IMR-90 (cell line): ENCODE measurements at regions not wholly inside any gene's neighbourhood (a gene's known extent, or its start where the extent isn't known, plus 50 kb on each side); places are given as distances from the start of the nearest gene placed in this dataset.

Experiments
- ATAC-seq: fragments of 200-7000 bp; cut with Tn5 transposase; 2 replicates; pipeline ENCODE4 v1.9.1; 2020; ENCODE audit warnings: low read depth, mild to moderate bottlenecking, moderate library complexity
- BruUV-seq: library from RNA; stranded (reverse); fragments of 400-500 nt; replicated peaks from 2 replicates; lab custom pipeline; 2021; lab: Mats Ljungman, UMichigan
- CTCF ChIA-PET: fragments of 300-600 bp; formaldehyde crosslinking; extraction: SDS; loops from one replicate; lab custom pipeline; 2021; ENCODE audit warnings: antibody characterized with exemption; lab: Yijun Ruan, JAX
- POLR2A ChIA-PET: fragments of 300-600 bp; sonication (Branson Sonifier 250); formaldehyde crosslinking; loops from one replicate; lab custom pipeline; 2022; ENCODE audit warnings: antibody characterized with exemption; ENCODE audit not compliant: unreplicated experiment; lab: Charles Lee
- DNase-seq: peaks from one replicate; pipeline ENCODE4 v3.0.0; 2013
- H2AFZ ChIP-seq: replicated peaks from 2 replicates; pipeline ENCODE3; 2013; ENCODE audit warnings: low read length, mild to moderate bottlenecking; ENCODE audit not compliant: poor library complexity
- H2AK5ac ChIP-seq: 2 replicates; pipeline ENCODE4 v1.6.1; 2013; ENCODE audit warnings: low read depth, low read length, inconsistent platforms
- H2AK9ac ChIP-seq: replicated peaks from 2 replicates; pipeline ENCODE3; 2013; ENCODE audit warnings: mild to moderate bottlenecking, low read depth, low read length, moderate library complexity; ENCODE audit not compliant: poor library complexity
- H2BK120ac ChIP-seq: 2 replicates; pipeline ENCODE4 v1.6.1; 2013; ENCODE audit warnings: low read depth, low read length, inconsistent platforms
- H2BK15ac ChIP-seq: 3 replicates; pipeline ENCODE4 v1.6.1; 2013; ENCODE audit warnings: low read depth, low read length, inconsistent platforms
- H2BK20ac ChIP-seq: 2 replicates; pipeline ENCODE4 v1.6.1; 2013; ENCODE audit warnings: low read depth, mild to moderate bottlenecking, inconsistent platforms, low read length, moderate library complexity
- H2BK5ac ChIP-seq: 2 replicates; pipeline ENCODE4 v1.6.1; 2013; ENCODE audit warnings: mild to moderate bottlenecking, low read depth, low read length, inconsistent platforms; ENCODE audit not compliant: poor library complexity, severe bottlenecking
- H3K14ac ChIP-seq: replicated peaks from 2 replicates; pipeline ENCODE4 v1.6.1; 2013; ENCODE audit warnings: low read depth, low read length, inconsistent platforms
- H3K18ac ChIP-seq: 2 replicates; pipeline ENCODE4 v1.6.1; 2013; ENCODE audit warnings: low read depth, low read length, control low read depth
- H3K23ac ChIP-seq: 2 replicates; pipeline ENCODE4 v1.6.1; 2013; ENCODE audit warnings: low read depth, low read length, inconsistent platforms
- H3K27ac ChIP-seq: 2 replicates; pipeline ENCODE4 v1.5.1; 2013; ENCODE audit warnings: mild to moderate bottlenecking, control low read depth, low read length; ENCODE audit not compliant: insufficient read depth
- H3K27me3 ChIP-seq: 2 replicates; pipeline ENCODE4 v1.6.1; 2013; ENCODE audit warnings: low read length; ENCODE audit not compliant: control insufficient read depth, insufficient read depth
- H3K36me3 ChIP-seq: 2 replicates; pipeline ENCODE4 v1.6.1; 2013; ENCODE audit warnings: low read length, mixed read lengths; ENCODE audit not compliant: control insufficient read depth, insufficient read depth
- H3K4ac ChIP-seq: 2 replicates; pipeline ENCODE4 v1.6.1; 2013; ENCODE audit warnings: low read depth, low read length, inconsistent platforms
- H3K4me1 ChIP-seq: 2 replicates; pipeline ENCODE4 v1.6.1; 2013; ENCODE audit warnings: low read length, mixed read lengths; ENCODE audit not compliant: control insufficient read depth, insufficient read depth
- H3K4me2 ChIP-seq: 2 replicates; pipeline ENCODE4 v1.6.1; 2013; ENCODE audit warnings: low read depth, mild to moderate bottlenecking, control low read depth, low read length, moderate library complexity
- H3K4me3 ChIP-seq: 2 replicates; pipeline ENCODE4 v1.5.1; 2013; ENCODE audit warnings: low read depth, mild to moderate bottlenecking, control low read depth, low read length, moderate library complexity; ENCODE audit not compliant: insufficient read depth
- H3K56ac ChIP-seq: 2 replicates; pipeline ENCODE4 v1.6.1; 2013; ENCODE audit warnings: low read length, inconsistent platforms; ENCODE audit not compliant: insufficient read depth; ENCODE audit errors: extremely low read depth
- H3K79me1 ChIP-seq, 2 experiments: 2 replicates each; pipeline ENCODE4 v1.6.1; 2013; ENCODE audit warnings: low read length in 2 of 2, inconsistent platforms in 1 of 2, low read depth in 1 of 2
- H3K9ac ChIP-seq: 2 replicates; pipeline ENCODE4 v1.6.1; 2013; ENCODE audit warnings: low read depth, low read length, control low read depth
- H3K9me1 ChIP-seq: 2 replicates; pipeline ENCODE4 v1.6.1; 2013; ENCODE audit warnings: low read length, inconsistent platforms; ENCODE audit not compliant: insufficient read depth
- H3K9me3 ChIP-seq: 2 replicates; pipeline ENCODE4 v1.6.1; 2013; ENCODE audit warnings: low read length; ENCODE audit not compliant: control insufficient read depth, insufficient read depth
- H4K20me1 ChIP-seq: 2 replicates; pipeline ENCODE4 v1.6.1; 2013; ENCODE audit warnings: low read length, inconsistent platforms; ENCODE audit not compliant: insufficient read depth
- H4K5ac ChIP-seq: 2 replicates; pipeline ENCODE4 v1.6.1; 2013; ENCODE audit warnings: mild to moderate bottlenecking, low read depth, low read length, control low read depth
- H4K8ac ChIP-seq, 2 experiments: 2 replicates each; pipeline ENCODE4 v1.6.1; 2013; ENCODE audit warnings: low read depth in 2 of 2, low read length in 2 of 2, control low read depth in 1 of 2, inconsistent platforms in 1 of 2
- H4K91ac ChIP-seq: 2 replicates; pipeline ENCODE4 v1.6.1; 2013; ENCODE audit warnings: low read depth, low read length, inconsistent platforms; ENCODE audit not compliant: insufficient read depth
- BHLHE40 ChIP-seq: fragments of 150-350 bp; IDR thresholded peaks from 2 replicates; pipeline ENCODE4 v1.6.1; 2016; ENCODE audit warnings: mild to moderate bottlenecking, low read depth, low read length
- MAFK ChIP-seq: IDR thresholded peaks from 2 replicates; pipeline ENCODE4 v1.6.1; 2012; ENCODE audit warnings: low read depth, low read length, improper control_type of control experiment
- MXI1 ChIP-seq: IDR thresholded peaks from 2 replicates; pipeline ENCODE4 v1.6.1; 2012; ENCODE audit warnings: low read depth, mild to moderate bottlenecking, low read length, moderate library complexity, borderline replicate concordance
- POLR2A ChIP-seq: IDR thresholded peaks from 2 replicates; pipeline ENCODE4 v1.6.1; 2012; ENCODE audit warnings: mild to moderate bottlenecking, low read depth, low read length
- RAD21 ChIP-seq: IDR thresholded peaks from 2 replicates; pipeline ENCODE4 v1.6.1; 2012; ENCODE audit warnings: low read length, improper control_type of control experiment
- RCOR1 ChIP-seq: IDR thresholded peaks from 2 replicates; pipeline ENCODE4 v1.6.1; 2012; ENCODE audit warnings: mild to moderate bottlenecking, low read length, improper control_type of control experiment; ENCODE audit not compliant: insufficient replicate concordance
- RFX5 ChIP-seq: IDR thresholded peaks from 2 replicates; pipeline ENCODE4 v1.8.0; 2012; ENCODE audit warnings: low read depth, mild to moderate bottlenecking, low read length, moderate library complexity
- WGBS, 2 experiments: methylation state at CpG; one replicate each; pipeline versions ENCODE4 v1.1.5 to v1.1.7; 2013; ENCODE audit warnings: missing lambda C conversion rate in 2 of 2; ENCODE audit not compliant: insufficient read length in 1 of 2; ENCODE audit errors: extremely low coverage in 2 of 2; 5-methylcytosine and 5-hydroxymethylcytosine counted together
- dilution Hi-C: fragments of 300-500 bp; cut with HindIII; formaldehyde crosslinking; loops from one replicate; pipeline ENCODE4 v1.14.3; 2018; ENCODE audit warnings: low sequenced_read_pairs; ENCODE audit not compliant: unreplicated experiment
- in situ Hi-C: fragments of 300-500 bp; cut with MboI; formaldehyde crosslinking; loops from 3 replicates; pipeline ENCODE4 v1.14.3; 2019; ENCODE audit warnings: low sequenced_read_pairs, inconsistent platforms, mixed read lengths
- intact Hi-C: fragments of 100-400 bp; cut with micrococcal nuclease; formaldehyde crosslinking; loops from 2 replicates; pipeline ENCODE4 v1.10.0; 2022
- TF ChIP-seq, protein P1 (sequence below): fragments of 150-350 bp; IDR thresholded peaks from 2 replicates; pipeline ENCODE4 v1.6.1; 2016; ENCODE audit warnings: low read depth, mild to moderate bottlenecking, low read length, moderate library complexity, borderline replicate concordance

DNA sequence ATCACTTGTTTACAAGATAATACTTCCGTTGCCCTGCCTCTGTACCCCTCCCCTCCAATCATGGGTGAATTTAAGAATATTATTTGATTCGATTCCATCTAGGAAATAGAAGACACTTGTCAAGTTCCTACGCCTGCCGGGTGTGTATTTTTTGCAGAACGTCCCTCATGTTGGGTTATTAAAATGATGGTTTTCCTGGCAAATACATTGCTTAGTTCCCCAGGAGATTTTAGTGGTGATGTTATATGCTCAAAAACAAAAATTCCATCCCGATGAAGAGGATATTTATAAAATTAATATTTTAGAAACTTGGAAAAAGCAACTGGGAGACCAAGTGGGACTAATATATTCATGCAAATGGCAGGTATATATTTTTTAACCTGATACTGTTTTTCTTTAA, 548.4 kb downstream of the EDEM1 start:
- H2AFZ ChIP-seq, result no peak overlapping the region
- no peak overlapping the region for H4K5ac ChIP-seq
- H3K14ac ChIP-seq, result no peak overlapping the region
- 0 out of 2 replicates have a peak, but pooled peaks cover 7% of the 10 kb centered on the region for H3K9me3 ChIP-seq
- no peaks in the 10 kb centered on the region for H3K79me1 ChIP-seq
- no peak overlapping the region for H3K4me2 ChIP-seq
- no peak overlapping the region for H3K9ac ChIP-seq
- H3K23ac ChIP-seq, result no peak overlapping the region
- no peak overlapping the region for H2BK5ac ChIP-seq
- POLR2A ChIA-PET, result no interaction called here
- no peak overlapping the region for H3K4ac ChIP-seq
- BruUV-seq, result no TSS peak
- H4K91ac ChIP-seq, result no peak overlapping the region
- H3K4me1 ChIP-seq, result no peaks in the 10 kb centered on the region
- dilution Hi-C loops, result no loop called here
- H3K27me3 ChIP-seq, result no peaks in the 10 kb centered on the region
- H4K8ac ChIP-seq, result no peak overlapping the region
- no peak overlapping the region for H2BK15ac ChIP-seq
- in situ Hi-C loops, result no loop called here
- CTCF ChIA-PET, result no interaction called here
- no peak overlapping the region for H2AK9ac ChIP-seq
- no peak overlapping the region for H3K27ac ChIP-seq
- ATAC-seq, result no peak
- TF ChIP-seq, protein P1, sequence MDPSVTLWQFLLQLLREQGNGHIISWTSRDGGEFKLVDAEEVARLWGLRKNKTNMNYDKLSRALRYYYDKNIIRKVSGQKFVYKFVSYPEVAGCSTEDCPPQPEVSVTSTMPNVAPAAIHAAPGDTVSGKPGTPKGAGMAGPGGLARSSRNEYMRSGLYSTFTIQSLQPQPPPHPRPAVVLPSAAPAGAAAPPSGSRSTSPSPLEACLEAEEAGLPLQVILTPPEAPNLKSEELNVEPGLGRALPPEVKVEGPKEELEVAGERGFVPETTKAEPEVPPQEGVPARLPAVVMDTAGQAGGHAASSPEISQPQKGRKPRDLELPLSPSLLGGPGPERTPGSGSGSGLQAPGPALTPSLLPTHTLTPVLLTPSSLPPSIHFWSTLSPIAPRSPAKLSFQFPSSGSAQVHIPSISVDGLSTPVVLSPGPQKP, result no peak
- TF ChIP-seq RAD21 (no peak), POLR2A (no peak), RFX5 (no peak), MXI1 (no peak), RCOR1 (no peak), BHLHE40 (no peak), MAFK (no peak)
- no peak overlapping the region for H2BK20ac ChIP-seq
- H4K20me1 ChIP-seq, result no peaks in the 10 kb centered on the region
- intact Hi-C loops, result no loop called here
- no peak for DNase-seq
- H3K56ac ChIP-seq, result no peak overlapping the region
- no peak overlapping the region for H3K18ac ChIP-seq
- H2BK120ac ChIP-seq, result no peak overlapping the region
- no peaks in the 10 kb centered on the region for H3K9me1 ChIP-seq
- H2AK5ac ChIP-seq, result no peak overlapping the region
- H3K4me3 ChIP-seq, result no peak overlapping the region
- WGBS, 2 experiments, result no CpG with 5 or more reads among the region's 6 CpGs
- no peaks in the 10 kb centered on the region for H3K36me3 ChIP-seq
